Upper lobe of left lung (tissue), 6 donors: ENCODE measurements at regions not wholly inside any gene's neighbourhood (a gene's known extent, or its start where the extent isn't known, plus 50 kb on each side); places are given as distances from the start of the nearest gene placed in this dataset.
"Not testable (repeated sequence)": the region's sequence is repeated elsewhere in the genome, so short reads cannot be mapped to it uniquely, and the experiment has no call there.

Experiments used
- ATAC-seq, 2 donors: fragments of 200-7000 bp; cut with Tn5 transposase; one replicate each; pipeline ENCODE4 v1.9.1; 2022; ENCODE audit warnings: mild to moderate bottlenecking in 2 of 2, moderate library complexity in 2 of 2; ENCODE audit not compliant: low FRiP score in 2 of 2
- DNase-seq, 2 donors: peaks; one replicate each; pipeline ENCODE4 v3.0.0-alpha.2; 2019 to 2020
- H3K27ac ChIP-seq, 4 donors: fragments of 200-600 bp; sonication (generic); one replicate each; pipeline ENCODE4 v1.5.1; 2016 to 2019
- H3K27me3 ChIP-seq, 4 donors: fragments of 200-600 bp; sonication (generic); one replicate each; pipeline ENCODE4 v1.5.1; 2017 to 2019
- H3K36me3 ChIP-seq, 4 donors: fragments of 200-600 bp; sonication (generic); one replicate each; pipeline ENCODE4 v1.5.1; 2016 to 2019
- H3K4me1 ChIP-seq, 4 donors: fragments of 200-600 bp; sonication (generic); one replicate each; pipeline ENCODE4 v1.5.1; 2018 to 2019
- H3K4me3 ChIP-seq, 4 donors: fragments of 200-600 bp; sonication (generic); one replicate each; pipeline ENCODE4 v1.5.1; 2017 to 2019; ENCODE audit warnings: mild to moderate bottlenecking in 2 of 4, moderate library complexity in 1 of 4
- H3K9me3 ChIP-seq, 4 donors: fragments of 200-600 bp; sonication (generic); one replicate each; pipeline ENCODE4 v1.5.1; 2018 to 2019
- CTCF ChIP-seq, 6 experiments: fragments of 450-650 bp in 4 of 6; fragments of 200-600 bp in 2 of 6; sonication (generic) in 2 of 6; IDR thresholded peaks; one replicate each; pipeline ENCODE4 v1.5.1; 2016 to 2019; ENCODE audit warnings: antibody characterized with exemption in 6 of 6
- EP300 ChIP-seq, 4 donors: sonication (generic); formaldehyde crosslinking; IDR thresholded peaks; one replicate each; pipeline ENCODE4 v1.5.1; 2017; ENCODE audit warnings: antibody characterized with exemption in 4 of 4, control low read depth in 2 of 4
- POLR2A ChIP-seq, 4 donors: fragments of 450-650 bp; IDR thresholded peaks; one replicate each; pipeline ENCODE4 v1.5.1; 2016 to 2017; ENCODE audit warnings: antibody characterized with exemption in 4 of 4, mild to moderate bottlenecking in 2 of 4
- POLR2AphosphoS5 ChIP-seq, 2 donors: sonication (generic); formaldehyde crosslinking; IDR thresholded peaks; one replicate each; pipeline ENCODE4 v1.5.1; 2017; ENCODE audit warnings: antibody characterized with exemption in 2 of 2
- WGBS, 2 donors: methylation state at CpG; one replicate each; pipeline ENCODE4 v1.1.5; 2017 to 2018; 5-methylcytosine and 5-hydroxymethylcytosine counted together
- donor health status: DM: no; HTN: no; CAD: no; lungs with moderate emphysema.
- donor health status: DM: no; HTN: yes; CAD: no; lungs with severe emphysema.

- no peaks in the 10 kb centered on the region for H3K4me1 ChIP-seq
- no peak for TF ChIP-seq POLR2AphosphoS5 (IDR thresholded peaks at IDR 0.05)
- ATAC-seq (no peak), DNase-seq (no peak)
- 91 to 94% methylated on average over 2 of the region's 2 CpGs for WGBS, 2 donors
- no peaks in the 10 kb centered on the region for H3K9me3 ChIP-seq
- no peaks in the 10 kb centered on the region for H3K27me3 ChIP-seq
- no peak overlapping the region for H3K4me3 ChIP-seq
- no peaks in the 10 kb centered on the region for H3K36me3 ChIP-seq
- no peak overlapping the region for H3K27ac ChIP-seq
Measured at GRCh38 chr6:79813143-79813850, 134.1 kb downstream of the ELOVL4 start.

- 86 to 92% methylated on average over 5 to 8 of the region's 8 CpGs for WGBS, 2 donors
- Histone ChIP-seq H3K4me1 (no peaks in the 10 kb centered on the region), H3K27me3 (no peaks in the 10 kb centered on the region), H3K9me3 (no peaks in the 10 kb centered on the region), H3K27ac (no peak overlapping the region), H3K36me3 (no peaks in the 10 kb centered on the region), H3K4me3 (no peak overlapping the region)
- no peak for ATAC-seq
- TF ChIP-seq POLR2A (IDR thresholded peaks at IDR 0.05) (no peak), EP300 (IDR thresholded peaks at IDR 0.05) (no peak), CTCF (IDR thresholded peaks at IDR 0.05) (no peak), POLR2AphosphoS5 (IDR thresholded peaks at IDR 0.05) (no peak)
- DNase-seq = no peak
Measured at GRCh38 chr6:79812195-79812594, 135.2 kb downstream of the ELOVL4 start.

GRCh38 chr6:79810871-79811270 is 136.5 kb downstream of the ELOVL4 start:
- WGBS, 2 donors = 41 to 45% methylated on average over 3 of the region's 3 CpGs
- Histone ChIP-seq H3K27ac (no peak overlapping the region), H3K4me3 (no peak overlapping the region), H3K27me3 (no peaks in the 10 kb centered on the region), H3K4me1 (no peaks in the 10 kb centered on the region), H3K36me3 (no peaks in the 10 kb centered on the region), H3K9me3 (no peaks in the 10 kb centered on the region)
- DNase-seq (no peak), ATAC-seq (no peak)
- TF ChIP-seq POLR2A (IDR thresholded peaks at IDR 0.05) (no peak), CTCF (IDR thresholded peaks at IDR 0.05) (no peak), POLR2AphosphoS5 (IDR thresholded peaks at IDR 0.05) (no peak), EP300 (IDR thresholded peaks at IDR 0.05) (no peak)

- WGBS, 2 donors = 56 to 59% methylated on average over 10 of the region's 10 CpGs
- no peak for DNase-seq
- Histone ChIP-seq H3K9me3 (no peaks in the 10 kb centered on the region), H3K4me3 (no peak overlapping the region), H3K27ac (no peak overlapping the region), H3K4me1 (no peaks in the 10 kb centered on the region), H3K27me3 (no peaks in the 10 kb centered on the region), H3K36me3 (no peaks in the 10 kb centered on the region)
- TF ChIP-seq CTCF (IDR thresholded peaks at IDR 0.05) (no peak), POLR2A (IDR thresholded peaks at IDR 0.05) (no peak), EP300 (IDR thresholded peaks at IDR 0.05) (no peak), POLR2AphosphoS5 (IDR thresholded peaks at IDR 0.05) (no peak)
- ATAC-seq = no peak
Measured at GRCh38 chr6:79810185-79810705, 137.1 kb downstream of the ELOVL4 start.

GRCh38 chr6:79808921-79809320 is 138.4 kb downstream of the ELOVL4 start:
- Histone ChIP-seq H3K9me3 (no peaks in the 10 kb centered on the region), H3K4me3 (no peak overlapping the region), H3K27ac (no peak overlapping the region), H3K36me3 (no peaks in the 10 kb centered on the region), H3K4me1 (no peaks in the 10 kb centered on the region), H3K27me3 (no peaks in the 10 kb centered on the region)
- DNase-seq (no peak), ATAC-seq (no peak)
- WGBS, 2 donors = 52 to 61% methylated on average over 2 of the region's 2 CpGs
- TF ChIP-seq POLR2AphosphoS5 (IDR thresholded peaks at IDR 0.05) (no peak), CTCF (IDR thresholded peaks at IDR 0.05) (no peak), EP300 (IDR thresholded peaks at IDR 0.05) (no peak), POLR2A (IDR thresholded peaks at IDR 0.05) (no peak)

GRCh38 chr6:79806661-79807060 is 140.7 kb downstream of the ELOVL4 start:
- H3K4me3 ChIP-seq, H3K27me3 ChIP-seq, H3K36me3 ChIP-seq, H3K9me3 ChIP-seq, H3K27ac ChIP-seq, ATAC-seq, DNase-seq, H3K4me1 ChIP-seq: not testable (repeated sequence)
- WGBS, 2 donors = 91 to 93% methylated on average over 5 of the region's 5 CpGs
